ENCODE measurements at regions not wholly inside any gene's neighbourhood (a gene's known extent, or its start where the extent isn't known, plus 50 kb on each side); places are given as distances from the start of the nearest gene placed in this dataset.

GRCh38 chr2:228777855-228778355, 493.2 kb downstream of the PID1 start:
- TF ChIP-seq, protein P1, sequence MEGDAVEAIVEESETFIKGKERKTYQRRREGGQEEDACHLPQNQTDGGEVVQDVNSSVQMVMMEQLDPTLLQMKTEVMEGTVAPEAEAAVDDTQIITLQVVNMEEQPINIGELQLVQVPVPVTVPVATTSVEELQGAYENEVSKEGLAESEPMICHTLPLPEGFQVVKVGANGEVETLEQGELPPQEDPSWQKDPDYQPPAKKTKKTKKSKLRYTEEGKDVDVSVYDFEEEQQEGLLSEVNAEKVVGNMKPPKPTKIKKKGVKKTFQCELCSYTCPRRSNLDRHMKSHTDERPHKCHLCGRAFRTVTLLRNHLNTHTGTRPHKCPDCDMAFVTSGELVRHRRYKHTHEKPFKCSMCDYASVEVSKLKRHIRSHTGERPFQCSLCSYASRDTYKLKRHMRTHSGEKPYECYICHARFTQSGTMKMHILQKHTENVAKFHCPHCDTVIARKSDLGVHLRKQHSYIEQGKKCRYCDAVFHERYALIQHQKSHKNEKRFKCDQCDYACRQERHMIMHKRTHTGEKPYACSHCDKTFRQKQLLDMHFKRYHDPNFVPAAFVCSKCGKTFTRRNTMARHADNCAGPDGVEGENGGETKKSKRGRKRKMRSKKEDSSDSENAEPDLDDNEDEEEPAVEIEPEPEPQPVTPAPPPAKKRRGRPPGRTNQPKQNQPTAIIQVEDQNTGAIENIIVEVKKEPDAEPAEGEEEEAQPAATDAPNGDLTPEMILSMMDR (IDR thresholded peaks at IDR 0.05) = no peak
- no peak for TF ChIP-seq POLR2A (IDR thresholded peaks at IDR 0.05)

Data from Peyer's patch (tissue), 4 donors.